ENCODE measurements at regions not wholly inside any gene's neighbourhood (a gene's known extent, or its start where the extent isn't known, plus 50 kb on each side); places are given as distances from the start of the nearest gene placed in this dataset.

- H3K9me3 ChIP-seq (ENCODE audit: control insufficient read depth, insufficient read depth, low read depth, low read length): no peaks in the 10 kb centered on the region
- ChIA-PET CTCF (no interaction called here), POLR2A (no interaction called here)
- no peaks in the 10 kb centered on the region for H3K4me1 ChIP-seq (ENCODE audit: control insufficient read depth, insufficient read depth, low read length)
- TF ChIP-seq BCL11A (tag by site-specific recombination; IDR thresholded peaks at IDR 0.05; ENCODE audit: low read depth) (no peak), ZNF776 (tag by site-specific recombination; IDR thresholded peaks at IDR 0.05; ENCODE audit: borderline replicate concordance) (no peak), ZBTB49 (tag by site-specific recombination; IDR thresholded peaks at IDR 0.05; ENCODE audit: low read depth) (no peak), ZNF239 (tag by site-specific recombination; IDR thresholded peaks at IDR 0.05) (no peak), TSHZ1 (tag by site-specific recombination; IDR thresholded peaks at IDR 0.05; ENCODE audit: borderline replicate concordance) (no peak), ZNF791 (tag by site-specific recombination; IDR thresholded peaks at IDR 0.05) (no peak), ZNF280D (tag by site-specific recombination; IDR thresholded peaks at IDR 0.05) (no peak), ZNF837 (tag by site-specific recombination; IDR thresholded peaks at IDR 0.05) (no peak), ZBTB48 (tag by site-specific recombination; IDR thresholded peaks at IDR 0.05) (no peak), ZNF354C (tag by site-specific recombination; IDR thresholded peaks at IDR 0.05; ENCODE audit: borderline replicate concordance, low read depth) (no peak), ZFP69B (tag by site-specific recombination; IDR thresholded peaks at IDR 0.05) (no peak), RBAK (tag by site-specific recombination; IDR thresholded peaks at IDR 0.05) (no peak), INSM2 (tag by site-specific recombination; IDR thresholded peaks at IDR 0.05) (no peak), ZNF404 (tag by site-specific recombination; IDR thresholded peaks at IDR 0.05) (no peak), ZNF660 (tag by site-specific recombination; IDR thresholded peaks at IDR 0.05) (no peak), ZNF341 (tag by site-specific recombination; IDR thresholded peaks at IDR 0.05; ENCODE audit: low read depth) (no peak), HOXC10 (CRISPR knock-in tag; IDR thresholded peaks at IDR 0.05) (no peak), ZNF202 (tag by site-specific recombination; IDR thresholded peaks at IDR 0.05; ENCODE audit: borderline replicate concordance) (no peak)
- H3K36me3 ChIP-seq (ENCODE audit: control insufficient read depth in 2 of 2, insufficient read depth in 1 of 2, low read length in 2 of 2): no peaks in the 10 kb centered on the region
- H3K4me3 ChIP-seq (ENCODE audit: low read depth, low read length): no peak overlapping the region
- H3K27ac ChIP-seq (ENCODE audit: extremely low read depth, low read depth, low read length): no peak overlapping the region
Observed at GRCh38 chr13:82701020-82701419, 1181.3 kb downstream of the SLITRK1 start.
